ENCODE measurements at regions not wholly inside any gene's neighbourhood (a gene's known extent, or its start where the extent isn't known, plus 50 kb on each side); places are given as distances from the start of the nearest gene placed in this dataset.
A peak's percentile ranks its signal among the peaks of the same experiment; 100 is the strongest.

DNA sequence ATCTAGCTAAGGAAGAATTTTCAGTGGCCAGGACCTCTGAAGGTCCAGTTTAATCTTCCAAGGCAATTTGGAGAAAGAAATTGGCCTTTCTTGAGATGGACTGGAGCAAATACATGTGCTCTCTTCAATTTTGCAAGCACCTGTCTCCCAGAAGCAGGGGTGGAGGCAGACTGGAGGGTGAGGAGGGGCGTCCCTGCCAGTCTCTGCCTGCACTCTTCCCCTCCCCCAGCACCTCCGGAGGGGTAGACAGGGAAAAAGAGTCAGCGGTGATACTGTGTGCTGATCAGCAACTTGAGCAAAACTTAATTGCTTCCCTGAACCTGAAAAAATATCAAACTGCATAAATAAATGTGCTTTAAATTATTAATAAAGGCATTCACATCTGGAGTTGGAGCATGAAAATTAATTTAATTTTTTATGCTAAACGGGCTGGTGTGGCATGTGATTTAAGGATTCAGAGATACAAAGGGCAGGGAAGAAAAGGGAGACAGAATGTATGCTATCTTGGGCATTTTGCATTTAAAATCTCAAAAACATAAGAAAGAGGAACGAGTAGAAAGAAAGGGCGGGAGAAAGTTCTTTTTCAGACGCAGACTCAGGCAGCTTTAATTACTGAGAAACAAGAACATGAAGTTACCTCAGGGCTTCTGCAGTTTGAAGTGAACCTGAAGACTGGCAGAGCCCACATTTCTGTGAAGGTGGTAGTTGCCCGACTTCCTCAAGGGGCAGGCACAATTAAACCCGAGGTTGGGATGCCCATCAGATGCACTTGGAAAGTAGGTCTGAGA lies 319.7 kb downstream of the UACA start:
- TF ChIP-seq, protein P1, sequence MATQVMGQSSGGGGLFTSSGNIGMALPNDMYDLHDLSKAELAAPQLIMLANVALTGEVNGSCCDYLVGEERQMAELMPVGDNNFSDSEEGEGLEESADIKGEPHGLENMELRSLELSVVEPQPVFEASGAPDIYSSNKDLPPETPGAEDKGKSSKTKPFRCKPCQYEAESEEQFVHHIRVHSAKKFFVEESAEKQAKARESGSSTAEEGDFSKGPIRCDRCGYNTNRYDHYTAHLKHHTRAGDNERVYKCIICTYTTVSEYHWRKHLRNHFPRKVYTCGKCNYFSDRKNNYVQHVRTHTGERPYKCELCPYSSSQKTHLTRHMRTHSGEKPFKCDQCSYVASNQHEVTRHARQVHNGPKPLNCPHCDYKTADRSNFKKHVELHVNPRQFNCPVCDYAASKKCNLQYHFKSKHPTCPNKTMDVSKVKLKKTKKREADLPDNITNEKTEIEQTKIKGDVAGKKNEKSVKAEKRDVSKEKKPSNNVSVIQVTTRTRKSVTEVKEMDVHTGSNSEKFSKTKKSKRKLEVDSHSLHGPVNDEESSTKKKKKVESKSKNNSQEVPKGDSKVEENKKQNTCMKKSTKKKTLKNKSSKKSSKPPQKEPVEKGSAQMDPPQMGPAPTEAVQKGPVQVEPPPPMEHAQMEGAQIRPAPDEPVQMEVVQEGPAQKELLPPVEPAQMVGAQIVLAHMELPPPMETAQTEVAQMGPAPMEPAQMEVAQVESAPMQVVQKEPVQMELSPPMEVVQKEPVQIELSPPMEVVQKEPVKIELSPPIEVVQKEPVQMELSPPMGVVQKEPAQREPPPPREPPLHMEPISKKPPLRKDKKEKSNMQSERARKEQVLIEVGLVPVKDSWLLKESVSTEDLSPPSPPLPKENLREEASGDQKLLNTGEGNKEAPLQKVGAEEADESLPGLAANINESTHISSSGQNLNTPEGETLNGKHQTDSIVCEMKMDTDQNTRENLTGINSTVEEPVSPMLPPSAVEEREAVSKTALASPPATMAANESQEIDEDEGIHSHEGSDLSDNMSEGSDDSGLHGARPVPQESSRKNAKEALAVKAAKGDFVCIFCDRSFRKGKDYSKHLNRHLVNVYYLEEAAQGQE (IDR thresholded peaks at IDR 0.05; ENCODE audit: low read depth) = no peak
- no peak for TF ChIP-seq NFIC (IDR thresholded peaks at IDR 0.05)
- TF ChIP-seq, protein P2, sequence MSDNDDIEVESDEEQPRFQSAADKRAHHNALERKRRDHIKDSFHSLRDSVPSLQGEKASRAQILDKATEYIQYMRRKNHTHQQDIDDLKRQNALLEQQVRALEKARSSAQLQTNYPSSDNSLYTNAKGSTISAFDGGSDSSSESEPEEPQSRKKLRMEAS (IDR thresholded peaks at IDR 0.05) = no peak

DNA sequence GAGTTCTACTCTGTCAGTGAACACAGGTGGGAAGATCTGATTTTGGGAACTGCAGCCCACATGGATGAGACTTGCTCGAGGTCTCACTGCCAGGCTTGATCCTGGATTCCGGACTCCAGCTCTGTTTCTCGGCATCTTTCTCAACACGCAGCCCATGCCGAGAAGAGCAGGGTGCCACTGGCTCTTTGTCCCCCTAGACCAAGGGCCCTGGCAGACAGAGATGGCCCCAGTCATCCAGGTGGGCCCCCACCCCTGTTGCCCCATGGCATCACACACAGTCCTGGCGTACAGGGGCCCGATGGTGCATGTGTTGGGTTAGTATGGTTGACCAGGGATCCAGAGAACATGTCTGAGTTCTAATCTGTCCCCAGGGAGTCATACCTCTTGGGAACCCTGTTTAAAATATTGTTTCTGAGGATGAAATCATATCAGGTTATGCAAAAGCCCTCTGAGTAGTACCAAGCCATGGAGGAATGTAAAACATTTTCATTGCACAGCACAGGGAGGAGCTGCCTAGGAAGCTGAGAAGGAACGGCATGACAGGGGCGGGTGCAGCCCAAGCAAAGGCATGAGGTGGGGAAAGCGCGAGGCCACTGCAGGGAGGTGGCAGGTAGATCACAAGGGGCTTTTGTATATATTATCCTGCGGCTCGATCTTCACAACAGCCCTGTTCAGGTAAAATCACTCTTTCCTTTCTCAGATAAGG lies 320.6 kb downstream of the UACA start:
- TF ChIP-seq RAD21 (IDR thresholded peaks at IDR 0.05; ENCODE audit: low read depth) = no peak
- TF ChIP-seq, protein P2 (IDR thresholded peaks at IDR 0.05) = 0 out of 2 replicates have a peak, but pooled peaks have one; percentile 36
- TF ChIP-seq CREB1 (IDR thresholded peaks at IDR 0.05; ENCODE audit: low read depth) = no peak

DNA sequence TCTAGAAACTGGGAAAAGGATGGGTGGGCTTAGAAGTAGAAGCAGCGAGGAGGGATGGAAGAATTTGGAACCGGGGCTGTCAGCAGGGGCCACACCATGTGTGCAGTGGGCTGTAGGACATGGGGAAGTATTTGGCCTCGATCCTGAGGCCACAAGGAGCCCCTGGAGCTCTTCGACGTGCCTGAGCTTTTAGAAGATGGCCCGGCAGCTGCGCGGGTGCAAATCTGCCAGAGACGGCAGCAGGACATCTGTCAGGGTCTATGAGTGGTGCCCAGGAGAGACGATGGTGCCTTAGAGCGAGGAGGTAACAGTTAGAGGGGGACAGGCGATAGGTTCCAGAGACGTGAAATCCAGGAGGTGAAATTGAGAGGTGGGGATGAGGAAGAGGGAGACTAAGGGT lies 321.1 kb downstream of the UACA start:
- TF ChIP-seq EGR1 (IDR thresholded peaks at IDR 0.05) (no peak), ZBTB7A (IDR thresholded peaks at IDR 0.05; ENCODE audit: low read depth) (no peak), TEAD4 (IDR thresholded peaks at IDR 0.05) (no peak), YY1 (IDR thresholded peaks at IDR 0.05; ENCODE audit: low read depth) (no peak), CEBPB (IDR thresholded peaks at IDR 0.05) (no peak), RAD21 (IDR thresholded peaks at IDR 0.05; ENCODE audit: low read depth) (no peak), EP300 (IDR thresholded peaks at IDR 0.05; ENCODE audit: borderline replicate concordance) (no peak), NFIC (IDR thresholded peaks at IDR 0.05) (no peak), TAF1 (IDR thresholded peaks at IDR 0.05; ENCODE audit: low read depth) (no peak)
- TF ChIP-seq, protein P2 (IDR thresholded peaks at IDR 0.05) = no peak
- TF ChIP-seq, protein P3, sequence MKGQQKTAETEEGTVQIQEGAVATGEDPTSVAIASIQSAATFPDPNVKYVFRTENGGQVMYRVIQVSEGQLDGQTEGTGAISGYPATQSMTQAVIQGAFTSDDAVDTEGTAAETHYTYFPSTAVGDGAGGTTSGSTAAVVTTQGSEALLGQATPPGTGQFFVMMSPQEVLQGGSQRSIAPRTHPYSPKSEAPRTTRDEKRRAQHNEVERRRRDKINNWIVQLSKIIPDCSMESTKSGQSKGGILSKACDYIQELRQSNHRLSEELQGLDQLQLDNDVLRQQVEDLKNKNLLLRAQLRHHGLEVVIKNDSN (IDR thresholded peaks at IDR 0.05) = no peak

DNA sequence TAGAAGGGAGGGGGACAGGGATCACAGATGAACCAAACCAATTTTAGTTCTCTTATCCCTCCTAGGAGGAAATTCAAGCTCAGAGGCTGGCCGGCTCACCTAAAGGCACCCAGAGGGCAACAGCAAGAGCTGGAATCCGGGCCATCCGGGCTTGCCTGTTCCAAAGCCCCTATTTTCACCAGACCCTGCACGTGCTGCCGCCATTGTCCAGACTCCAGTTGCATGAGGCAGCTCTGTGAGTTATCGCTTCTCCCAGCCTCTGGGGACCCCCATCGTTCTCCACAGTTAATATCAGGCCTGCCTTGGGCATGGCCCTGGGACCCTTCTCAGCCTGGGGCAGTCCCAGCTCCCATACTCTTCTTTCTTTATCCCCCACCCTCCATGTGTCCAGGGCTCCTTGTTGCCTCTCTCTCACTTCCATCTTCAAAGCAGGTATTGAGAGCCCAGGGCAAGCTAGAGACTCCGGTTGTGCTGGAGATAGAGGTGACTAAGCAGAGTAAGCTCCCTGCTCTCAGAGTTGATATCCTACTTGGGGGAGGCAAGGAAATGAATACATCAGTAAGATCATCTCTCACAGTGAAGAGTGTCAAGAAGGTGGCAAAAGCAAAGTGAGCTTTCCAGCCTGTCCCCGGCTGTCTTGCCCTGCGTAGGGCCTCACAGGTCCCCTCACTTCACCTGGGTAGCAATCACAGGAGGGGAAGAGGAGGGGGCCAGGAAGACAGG lies 322.8 kb downstream of the UACA start:
- TF ChIP-seq ZBTB7A (IDR thresholded peaks at IDR 0.05; ENCODE audit: low read depth) (no peak), TAF1 (IDR thresholded peaks at IDR 0.05; ENCODE audit: low read depth) (no peak), NFIC (IDR thresholded peaks at IDR 0.05) (no peak), RAD21 (IDR thresholded peaks at IDR 0.05; ENCODE audit: low read depth) (no peak), CEBPB (IDR thresholded peaks at IDR 0.05) (no peak)
- TF ChIP-seq, protein P3 (IDR thresholded peaks at IDR 0.05) = no peak

DNA sequence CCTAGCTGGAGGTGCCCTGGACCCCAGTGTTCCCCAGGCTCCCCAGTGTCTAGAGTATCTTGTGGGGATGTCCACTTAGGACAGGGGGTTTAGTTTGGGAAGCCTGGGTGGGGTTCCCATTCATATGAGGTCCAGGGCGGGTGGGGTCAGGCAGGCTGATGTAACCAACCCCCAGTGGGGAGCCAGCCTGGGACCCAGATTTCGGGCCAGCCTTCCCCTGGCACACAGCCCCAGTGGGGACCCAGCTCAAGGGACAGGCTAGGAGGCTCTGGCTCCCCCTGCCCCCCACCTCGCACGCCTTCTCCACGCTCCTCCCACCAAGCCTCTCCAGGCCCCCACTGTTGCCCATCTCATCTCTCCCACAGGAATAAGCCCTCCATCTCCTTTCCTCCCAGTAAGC lies 323.5 kb downstream of the UACA start:
- TF ChIP-seq, protein P3 (IDR thresholded peaks at IDR 0.05) = no peak
- TF ChIP-seq ZBTB7A (IDR thresholded peaks at IDR 0.05; ENCODE audit: low read depth) = no peak
- no peak for TF ChIP-seq EGR1 (IDR thresholded peaks at IDR 0.05)
- no peak for TF ChIP-seq FOXM1 (IDR thresholded peaks at IDR 0.05; ENCODE audit: borderline replicate concordance, low read depth)
- TF ChIP-seq, protein P1 (IDR thresholded peaks at IDR 0.05; ENCODE audit: low read depth) = no peak
- TF ChIP-seq RAD21 (IDR thresholded peaks at IDR 0.05; ENCODE audit: low read depth) = no peak
- TF ChIP-seq YY1 (IDR thresholded peaks at IDR 0.05; ENCODE audit: low read depth) = no peak
- no peak for TF ChIP-seq TCF12 (IDR thresholded peaks at IDR 0.05; ENCODE audit: low read depth)
- TF ChIP-seq, protein P2 (IDR thresholded peaks at IDR 0.05) = no peak
- no peak for TF ChIP-seq TAF1 (IDR thresholded peaks at IDR 0.05; ENCODE audit: low read depth)
- TF ChIP-seq NFIC (IDR thresholded peaks at IDR 0.05) = no peak
- no peak for TF ChIP-seq CREB1 (IDR thresholded peaks at IDR 0.05; ENCODE audit: low read depth)

Measured in Ishikawa (cell line).